ENCODE measurements at regions not wholly inside any gene's neighbourhood (a gene's known extent, or its start where the extent isn't known, plus 50 kb on each side); places are given as distances from the start of the nearest gene placed in this dataset.

- H3K4me1 ChIP-seq (ENCODE audit: low read length): no peaks in the 10 kb centered on the region
- no peak for TF ChIP-seq EZH2phosphoT487 (IDR thresholded peaks at IDR 0.05; ENCODE audit: low read depth)
- TF ChIP-seq, protein P1, sequence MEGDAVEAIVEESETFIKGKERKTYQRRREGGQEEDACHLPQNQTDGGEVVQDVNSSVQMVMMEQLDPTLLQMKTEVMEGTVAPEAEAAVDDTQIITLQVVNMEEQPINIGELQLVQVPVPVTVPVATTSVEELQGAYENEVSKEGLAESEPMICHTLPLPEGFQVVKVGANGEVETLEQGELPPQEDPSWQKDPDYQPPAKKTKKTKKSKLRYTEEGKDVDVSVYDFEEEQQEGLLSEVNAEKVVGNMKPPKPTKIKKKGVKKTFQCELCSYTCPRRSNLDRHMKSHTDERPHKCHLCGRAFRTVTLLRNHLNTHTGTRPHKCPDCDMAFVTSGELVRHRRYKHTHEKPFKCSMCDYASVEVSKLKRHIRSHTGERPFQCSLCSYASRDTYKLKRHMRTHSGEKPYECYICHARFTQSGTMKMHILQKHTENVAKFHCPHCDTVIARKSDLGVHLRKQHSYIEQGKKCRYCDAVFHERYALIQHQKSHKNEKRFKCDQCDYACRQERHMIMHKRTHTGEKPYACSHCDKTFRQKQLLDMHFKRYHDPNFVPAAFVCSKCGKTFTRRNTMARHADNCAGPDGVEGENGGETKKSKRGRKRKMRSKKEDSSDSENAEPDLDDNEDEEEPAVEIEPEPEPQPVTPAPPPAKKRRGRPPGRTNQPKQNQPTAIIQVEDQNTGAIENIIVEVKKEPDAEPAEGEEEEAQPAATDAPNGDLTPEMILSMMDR (IDR thresholded peaks at IDR 0.05; ENCODE audit: low read depth, low read length): no peak
- H3K4me2 ChIP-seq (ENCODE audit: low read length): no peak overlapping the region
- H3K27me3 ChIP-seq (ENCODE audit: low read depth, low read length): no peaks in the 10 kb centered on the region
- no peak overlapping the region for H3K4me3 ChIP-seq (ENCODE audit: low read length)
- H2AFZ ChIP-seq (ENCODE audit: low read depth, low read length): no peak overlapping the region
- H3K9me3 ChIP-seq (ENCODE audit: insufficient read depth, low read length): no peaks in the 10 kb centered on the region
- H3K79me2 ChIP-seq (ENCODE audit: low read length): no peaks in the 10 kb centered on the region
- no peak overlapping the region for H3K9ac ChIP-seq (ENCODE audit: low read length)
- no peaks in the 10 kb centered on the region for H3K36me3 ChIP-seq (replicated peaks; ENCODE audit: low read depth, low read length)
- H3K27ac ChIP-seq (ENCODE audit: low read length): no peak overlapping the region
- no peaks in the 10 kb centered on the region for H4K20me1 ChIP-seq (ENCODE audit: insufficient read depth, low read length)
These were observed 102.9 kb downstream of the MPP7 start for GRCh38 chr10:28199941-28200340.

- Histone ChIP-seq H3K27ac (ENCODE audit: low read length) (no peak overlapping the region), H3K4me3 (ENCODE audit: low read length) (no peak overlapping the region), H3K9me3 (ENCODE audit: insufficient read depth, low read length) (no peaks in the 10 kb centered on the region), H4K20me1 (ENCODE audit: insufficient read depth, low read length) (no peaks in the 10 kb centered on the region), H3K4me2 (ENCODE audit: low read length) (no peak overlapping the region), H3K27me3 (ENCODE audit: low read depth, low read length) (no peaks in the 10 kb centered on the region), H3K36me3 (replicated peaks; ENCODE audit: low read depth, low read length) (no peaks in the 10 kb centered on the region), H3K4me1 (ENCODE audit: low read length) (no peaks in the 10 kb centered on the region), H3K9ac (ENCODE audit: low read length) (no peak overlapping the region), H2AFZ (ENCODE audit: low read depth, low read length) (no peak overlapping the region), H3K79me2 (ENCODE audit: low read length) (no peaks in the 10 kb centered on the region)
- TF ChIP-seq, protein P1 (IDR thresholded peaks at IDR 0.05; ENCODE audit: low read depth, low read length): no peak
- no peak for TF ChIP-seq EZH2phosphoT487 (IDR thresholded peaks at IDR 0.05; ENCODE audit: low read depth)
These were observed 112.7 kb downstream of the MPP7 start for GRCh38 chr10:28190196-28190595.

- no peak overlapping the region for H3K4me2 ChIP-seq (ENCODE audit: low read length)
- H3K27me3 ChIP-seq (ENCODE audit: low read depth, low read length): no peaks in the 10 kb centered on the region
- no peak overlapping the region for H2AFZ ChIP-seq (ENCODE audit: low read depth, low read length)
- TF ChIP-seq, protein P1 (IDR thresholded peaks at IDR 0.05; ENCODE audit: low read depth, low read length): no peak
- no peak for TF ChIP-seq EZH2phosphoT487 (IDR thresholded peaks at IDR 0.05; ENCODE audit: low read depth)
- no peaks in the 10 kb centered on the region for H3K36me3 ChIP-seq (replicated peaks; ENCODE audit: low read depth, low read length)
- H3K27ac ChIP-seq (ENCODE audit: low read length): no peak overlapping the region
- no peaks in the 10 kb centered on the region for H3K79me2 ChIP-seq (ENCODE audit: low read length)
- H3K9me3 ChIP-seq (ENCODE audit: insufficient read depth, low read length): no peaks in the 10 kb centered on the region
- no peak overlapping the region for H3K4me3 ChIP-seq (ENCODE audit: low read length)
- no peaks in the 10 kb centered on the region for H4K20me1 ChIP-seq (ENCODE audit: insufficient read depth, low read length)
- no peaks in the 10 kb centered on the region for H3K4me1 ChIP-seq (ENCODE audit: low read length)
- no peak overlapping the region for H3K9ac ChIP-seq (ENCODE audit: low read length)
These were observed 114.3 kb downstream of the MPP7 start for GRCh38 chr10:28188526-28188925.

DNA sequence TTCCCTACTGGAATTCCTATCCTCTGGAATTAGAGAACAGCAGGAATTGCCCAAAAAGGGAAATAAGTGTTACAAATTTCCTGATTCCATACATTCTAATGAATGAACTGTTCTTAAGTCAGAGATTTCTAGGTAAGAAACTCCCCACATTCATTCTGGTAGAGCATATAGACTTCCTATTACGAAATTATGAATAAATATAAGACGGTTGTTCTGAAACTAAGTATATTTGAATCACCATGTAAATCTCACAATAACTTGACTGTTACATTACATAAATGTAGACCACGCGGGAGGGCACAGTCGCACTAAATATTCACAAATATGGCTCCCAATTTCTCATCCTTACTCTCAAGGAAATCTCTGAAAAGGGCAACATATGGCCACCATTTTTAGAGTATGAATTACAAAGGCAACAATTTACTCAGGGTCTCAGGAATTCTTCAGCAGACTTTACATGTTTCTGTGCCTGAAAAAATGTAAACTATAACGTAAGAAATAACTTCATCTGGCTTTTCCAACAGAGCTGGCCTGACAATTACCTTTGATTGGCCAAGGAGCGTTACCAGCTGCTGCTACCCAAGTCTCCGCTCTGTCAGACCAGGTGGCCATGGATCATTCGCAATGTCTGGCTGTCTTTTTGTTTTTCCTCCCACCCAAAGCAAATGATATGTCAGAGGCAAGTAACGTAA, 115.8 kb downstream of the MPP7 start:
- Histone ChIP-seq H3K9ac (ENCODE audit: low read length) (no peak overlapping the region), H3K27me3 (ENCODE audit: low read depth, low read length) (no peaks in the 10 kb centered on the region), H3K36me3 (replicated peaks; ENCODE audit: low read depth, low read length) (no peaks in the 10 kb centered on the region), H3K27ac (ENCODE audit: low read length) (no peak overlapping the region), H3K9me3 (ENCODE audit: insufficient read depth, low read length) (no peaks in the 10 kb centered on the region), H3K4me1 (ENCODE audit: low read length) (no peaks in the 10 kb centered on the region), H3K4me3 (ENCODE audit: low read length) (no peak overlapping the region), H2AFZ (ENCODE audit: low read depth, low read length) (no peak overlapping the region), H3K4me2 (ENCODE audit: low read length) (no peak overlapping the region), H3K79me2 (ENCODE audit: low read length) (no peaks in the 10 kb centered on the region), H4K20me1 (ENCODE audit: insufficient read depth, low read length) (no peaks in the 10 kb centered on the region)
- TF ChIP-seq, protein P1 (IDR thresholded peaks at IDR 0.05; ENCODE audit: low read depth, low read length): no peak
- TF ChIP-seq EZH2phosphoT487 (IDR thresholded peaks at IDR 0.05; ENCODE audit: low read depth): no peak
